Islet precursor cell (in vitro differentiated cells): ENCODE measurements at regions not wholly inside any gene's neighbourhood (a gene's known extent, or its start where the extent isn't known, plus 50 kb on each side); places are given as distances from the start of the nearest gene placed in this dataset.
"Not testable (repeated sequence)": the region's sequence is repeated elsewhere in the genome, so short reads cannot be mapped to it uniquely, and the experiment has no call there.

ENCODE experiments used
- DNase-seq: peaks from one replicate; pipeline ENCODE4 v3.0.0-alpha.2; 2018

- not testable (repeated sequence) for DNase-seq
These were observed 325.1 kb upstream of the CHRNA7 start for GRCh38 chr15:31705076-31705678.

DNA sequence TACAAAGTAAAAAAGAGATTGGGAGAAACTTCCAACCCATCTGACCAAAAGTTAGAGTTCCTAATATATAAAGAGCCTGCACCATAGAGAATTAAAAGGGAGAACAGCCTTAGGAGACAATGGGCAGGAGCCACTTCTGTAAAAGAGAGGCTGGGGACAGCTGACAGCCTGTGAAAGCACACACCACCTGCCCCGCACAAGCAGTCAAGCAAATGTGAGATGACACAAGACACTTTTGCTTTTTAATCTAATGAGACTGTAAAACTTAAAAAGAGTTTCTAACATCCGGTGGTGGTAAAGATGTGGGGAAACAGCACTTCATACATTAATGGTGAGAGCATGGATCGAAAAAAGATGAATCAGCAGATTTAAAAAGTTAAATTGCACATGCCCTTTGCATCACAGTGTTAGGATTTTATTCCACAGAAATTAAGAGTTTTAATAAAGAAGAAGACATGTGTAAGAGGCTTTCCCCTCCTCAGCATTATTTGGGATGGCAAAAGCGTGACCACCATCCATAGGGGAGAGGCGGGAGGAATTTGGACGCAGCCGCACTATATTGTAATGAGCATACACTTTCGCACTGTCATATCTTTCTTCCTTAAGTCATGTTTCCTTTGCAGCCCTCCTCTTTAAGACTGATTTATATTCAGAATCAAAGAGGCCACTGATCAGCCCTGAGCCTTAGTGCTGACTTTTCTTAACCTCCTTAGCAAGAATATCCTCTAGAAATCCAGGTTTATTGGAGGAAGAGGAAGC, 322.2 kb upstream of the CHRNA7 start:
- not testable (repeated sequence) for DNase-seq

DNA sequence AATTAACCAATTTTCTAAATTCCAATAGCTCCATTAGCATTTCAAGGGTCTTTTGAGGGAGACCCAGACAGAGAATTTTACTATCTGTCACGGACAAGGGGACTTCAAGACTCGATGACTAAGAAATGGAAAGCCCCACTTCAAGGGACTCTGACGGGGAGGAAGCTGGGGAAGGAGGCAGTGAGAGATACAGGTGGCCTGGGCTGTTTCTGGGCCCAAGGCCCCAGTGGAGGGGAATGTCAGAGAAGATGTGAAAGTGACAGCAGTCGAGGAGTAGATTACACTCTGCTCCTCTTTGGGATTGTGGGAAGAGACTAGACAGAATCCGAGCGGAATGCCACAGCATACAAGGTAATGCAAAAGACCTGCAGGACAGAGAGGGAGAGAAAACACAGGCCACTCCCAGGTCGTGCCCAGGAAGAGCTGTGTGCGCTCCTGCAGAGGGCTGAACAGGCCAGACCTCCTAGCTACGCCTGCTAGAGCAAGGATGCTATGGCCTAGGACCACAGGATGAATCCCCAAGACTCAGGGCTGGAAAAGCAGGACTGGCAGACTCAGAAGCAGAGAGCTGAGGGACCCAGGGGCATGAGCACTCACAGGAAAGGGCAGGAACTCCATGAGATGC, 321.5 kb upstream of the CHRNA7 start:
- DNase-seq: peak; percentile 53

DNA sequence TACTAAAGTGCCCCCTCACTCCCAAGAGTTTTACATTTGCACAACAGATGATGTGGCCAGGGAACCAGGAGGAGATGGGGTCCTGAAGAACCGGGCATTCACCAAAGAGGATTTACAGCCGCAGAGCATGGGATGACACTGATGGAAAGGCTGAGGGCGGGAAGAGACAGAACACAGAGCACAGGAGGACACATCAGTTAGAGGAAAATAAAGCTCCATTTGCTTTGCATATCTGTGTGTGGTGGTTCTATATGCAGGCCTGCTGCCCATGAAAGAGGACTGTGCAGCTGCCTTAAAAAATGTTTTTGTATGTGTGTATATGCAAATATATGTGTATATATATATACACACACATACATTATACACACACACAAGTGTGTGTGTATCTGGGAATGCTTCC, 320.8 kb upstream of the CHRNA7 start:
- DNase-seq: not testable (repeated sequence)

DNA sequence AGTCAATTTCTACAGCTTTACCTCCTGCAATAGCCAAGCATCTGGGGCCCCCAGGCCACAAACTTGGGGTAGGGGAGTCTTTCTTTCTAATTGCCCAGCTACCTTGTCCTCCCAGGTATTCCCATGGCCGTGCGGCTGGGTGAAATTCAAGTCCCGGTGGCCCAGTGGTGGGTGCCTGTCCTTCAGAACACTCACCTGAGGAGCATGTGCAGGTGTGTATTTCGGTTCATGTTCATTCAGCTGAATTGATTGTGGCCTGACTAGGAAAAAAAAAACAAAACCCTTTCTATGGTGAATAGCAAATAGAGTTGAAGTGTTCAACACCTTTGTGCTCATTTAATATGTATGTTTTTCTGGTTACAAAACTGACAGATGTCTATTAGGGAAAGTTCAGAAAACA, 319.5 kb upstream of the CHRNA7 start:
- not testable (repeated sequence) for DNase-seq

DNA sequence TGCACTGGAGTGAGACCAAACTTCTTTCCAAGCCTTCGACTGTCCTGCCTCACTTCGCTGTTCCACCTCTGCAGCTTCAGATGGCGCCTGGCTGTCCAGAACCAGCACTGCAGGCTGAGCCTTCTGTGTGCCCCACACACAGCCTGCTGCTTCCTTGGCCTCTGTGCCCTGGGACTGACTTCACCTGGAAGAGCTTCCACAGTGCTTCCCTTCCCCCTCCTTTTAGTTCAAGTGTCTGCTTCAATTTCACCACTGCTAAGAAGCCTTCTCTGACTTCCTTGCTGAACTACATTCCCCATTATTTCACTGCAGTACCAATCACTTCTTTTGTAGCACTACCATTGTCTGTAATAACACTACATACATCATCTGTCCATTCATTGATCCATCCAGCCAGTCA, 315.1 kb upstream of the CHRNA7 start:
- not testable (repeated sequence) for DNase-seq

DNA sequence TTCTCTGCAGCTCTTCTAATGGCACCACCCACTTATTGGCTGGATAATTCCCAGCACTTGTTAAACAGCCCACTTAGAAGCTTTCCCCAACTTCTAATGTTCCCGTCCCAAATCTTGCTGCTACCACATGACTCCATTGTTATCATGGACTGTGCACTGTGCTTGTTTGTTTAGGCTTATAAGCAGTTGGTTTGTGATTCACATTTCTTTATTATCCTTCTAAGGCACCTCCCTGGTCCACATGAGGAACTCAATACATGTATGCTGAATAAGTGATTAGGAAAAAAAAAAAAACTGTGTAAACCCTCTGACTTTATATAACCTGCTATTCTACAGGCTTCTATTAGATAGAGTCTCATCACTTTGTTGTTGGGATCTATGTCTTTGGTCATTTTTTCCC, 311.7 kb upstream of the CHRNA7 start:
- DNase-seq: not testable (repeated sequence)

DNA sequence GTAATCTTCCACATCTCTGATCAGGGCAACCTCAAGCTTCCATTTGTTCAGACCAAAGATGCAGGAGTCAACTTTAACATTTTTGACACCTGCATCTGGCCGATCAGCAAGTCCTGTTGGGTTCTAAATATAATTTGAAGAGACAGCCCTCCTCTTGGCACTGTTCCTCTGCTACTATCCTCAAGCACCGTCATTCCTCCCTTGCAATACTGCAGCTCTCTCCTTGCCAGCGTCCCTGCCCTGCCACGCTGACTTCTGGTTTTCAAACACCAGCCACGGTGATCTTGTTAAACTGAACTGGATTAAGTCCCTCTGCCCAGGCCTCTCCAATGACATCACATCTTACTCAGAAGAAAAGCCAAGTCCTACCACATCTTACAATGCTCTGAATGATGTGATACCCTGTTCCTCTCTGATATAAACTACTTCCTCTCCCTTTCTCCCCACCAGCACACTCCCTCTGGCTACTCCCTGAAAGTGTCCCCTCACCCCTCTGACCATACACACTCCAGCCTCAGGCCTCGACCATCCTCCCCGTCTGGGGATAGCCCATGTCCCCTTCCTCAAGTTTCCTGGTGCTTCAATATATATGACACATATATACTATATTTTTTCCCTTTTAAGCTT, 310.8 kb upstream of the CHRNA7 start:
- DNase-seq: not testable (repeated sequence)

DNA sequence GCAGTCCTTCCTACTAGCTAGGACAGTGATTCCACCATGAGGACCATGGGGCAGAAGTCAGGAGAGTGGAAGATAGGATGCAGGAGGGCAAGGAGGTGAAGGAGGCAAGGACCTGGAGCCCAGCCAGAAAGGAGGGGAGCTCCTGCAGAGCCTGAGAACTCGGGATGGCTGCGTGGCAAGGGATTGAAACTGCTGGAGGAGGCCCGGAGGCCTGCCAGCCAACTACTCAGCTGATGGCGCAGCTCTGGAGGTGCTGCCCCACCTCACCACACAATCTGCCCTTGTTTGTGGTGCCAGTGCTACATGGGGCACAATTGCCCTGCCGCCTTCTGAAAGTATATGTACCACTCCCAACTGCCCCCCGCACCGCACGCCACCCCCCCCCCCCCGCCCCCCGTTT, 307.3 kb upstream of the CHRNA7 start:
- DNase-seq: not testable (repeated sequence)

GRCh38 chr15:31724903-31725302, 305.4 kb upstream of the CHRNA7 start:
- not testable (repeated sequence) for DNase-seq

DNA sequence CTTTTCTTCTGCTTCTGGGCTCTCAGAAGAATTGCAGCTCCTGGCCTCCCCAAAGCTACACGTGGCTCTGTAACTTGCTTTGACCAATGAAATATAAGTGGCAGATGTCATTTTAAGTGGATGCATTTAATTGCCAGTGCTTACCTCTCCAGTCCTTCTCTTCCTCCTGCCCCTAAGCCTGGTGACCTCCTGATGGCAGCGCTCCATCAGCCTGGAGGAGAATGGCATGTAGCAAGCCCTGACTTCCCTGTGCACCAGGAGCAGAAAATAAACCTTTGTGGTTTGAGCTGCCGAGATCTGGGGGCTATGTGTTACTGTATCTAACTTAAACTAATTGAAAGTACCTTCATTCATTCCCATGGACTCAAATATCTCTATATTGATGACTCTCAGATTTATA, 304.7 kb upstream of the CHRNA7 start:
- DNase-seq: not testable (repeated sequence)

GRCh38 chr15:31727612-31728011, 302.7 kb upstream of the CHRNA7 start:
- DNase-seq: no peak

- DNase-seq: no peak
These were observed 297.6 kb upstream of the CHRNA7 start for GRCh38 chr15:31732726-31733125.

DNA sequence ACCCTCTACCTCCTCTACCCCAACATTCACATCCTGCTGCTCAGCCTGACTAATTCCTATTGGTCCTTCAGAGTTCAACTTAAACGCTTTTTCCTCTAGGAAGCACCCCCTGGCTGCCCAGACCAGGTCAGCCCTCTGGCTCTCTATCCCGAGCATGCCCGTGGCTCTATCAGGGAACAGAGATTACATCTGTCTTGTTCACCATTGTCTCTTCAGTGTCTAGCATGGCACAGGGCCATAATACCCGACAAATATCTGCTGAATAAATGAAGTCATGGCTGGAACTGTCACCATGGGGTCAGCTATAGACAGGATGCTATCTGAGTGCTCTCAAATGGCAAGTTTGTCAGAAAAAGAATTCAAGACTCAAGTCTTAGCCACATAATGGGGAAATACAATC, 296.9 kb upstream of the CHRNA7 start:
- no peak for DNase-seq

DNA sequence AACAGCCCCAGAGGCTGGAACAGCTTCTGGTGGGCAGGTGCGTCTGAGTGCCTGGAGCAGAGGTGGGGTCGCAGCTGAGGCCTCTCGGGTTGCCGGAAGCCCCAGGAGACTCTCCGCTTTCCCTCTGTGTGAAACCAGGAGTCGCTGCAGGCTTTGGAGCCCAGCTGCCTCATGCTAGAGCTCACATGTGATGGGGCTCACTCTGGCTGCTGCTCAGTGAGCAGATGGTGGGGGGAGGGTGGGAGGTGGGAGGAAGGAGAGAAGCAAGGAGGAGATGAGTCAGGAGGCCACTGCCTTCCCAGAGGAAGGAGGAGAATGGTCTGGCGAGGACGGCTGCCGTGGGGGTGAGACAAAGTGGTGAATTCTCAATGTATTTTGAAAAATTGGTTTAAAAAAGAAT, 290.1 kb upstream of the CHRNA7 start:
- peak; percentile 83 for DNase-seq

GRCh38 chr15:31745841-31746240, 284.5 kb upstream of the CHRNA7 start:
- no peak for DNase-seq

GRCh38 chr15:31752065-31752762, 278.1 kb upstream of the CHRNA7 start:
- no peak for DNase-seq

GRCh38 chr15:31752905-31753304, 277.4 kb upstream of the CHRNA7 start:
- no peak for DNase-seq

GRCh38 chr15:31758126-31758525, 272.2 kb upstream of the CHRNA7 start:
- no peak for DNase-seq

- no peak for DNase-seq
These were observed 262.3 kb upstream of the CHRNA7 start for GRCh38 chr15:31768055-31768454.

GRCh38 chr15:31774045-31774444, 256.3 kb upstream of the CHRNA7 start:
- no peak for DNase-seq

GRCh38 chr15:31776039-31776438, 254.3 kb upstream of the CHRNA7 start:
- no peak for DNase-seq

DNA sequence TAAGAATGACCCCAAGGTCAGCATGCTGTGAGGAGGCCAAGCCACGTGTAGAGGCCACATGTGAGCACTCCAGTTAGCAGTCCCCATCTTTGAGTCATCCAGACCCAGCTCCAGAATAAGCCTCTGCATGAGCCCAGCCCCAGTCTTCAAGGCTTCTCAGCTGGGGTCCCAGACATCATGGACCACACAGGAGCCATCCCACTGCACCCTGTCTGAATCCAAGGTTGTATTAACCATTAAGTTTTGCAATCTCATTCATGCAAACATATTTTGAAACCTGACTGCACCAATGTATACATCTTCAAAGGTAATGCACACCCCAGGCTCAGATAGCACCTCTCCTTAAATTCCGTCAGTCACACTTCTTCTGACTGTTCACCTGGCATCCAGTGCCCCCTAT, 249.1 kb upstream of the CHRNA7 start:
- no peak for DNase-seq
